Nephron progenitor cell (in vitro differentiated cells): ENCODE measurements at regions not wholly inside any gene's neighbourhood (a gene's known extent, or its start where the extent isn't known, plus 50 kb on each side); places are given as distances from the start of the nearest gene placed in this dataset.

Source experiments
- DNase-seq: peaks from one replicate; pipeline ENCODE4 v3.0.0; 2021
- H3K27ac Mint-ChIP-seq: 2 replicates; pipeline ENCODE4 v1.8.0; 2021; ENCODE audit warnings: mild to moderate bottlenecking, moderate library complexity, mixed read lengths
- H3K27me3 Mint-ChIP-seq: 2 replicates; pipeline ENCODE4 v1.8.0; 2021; ENCODE audit warnings: mild to moderate bottlenecking, low read depth, mixed read lengths; ENCODE audit not compliant: poor library complexity
- H3K36me3 Mint-ChIP-seq: 2 replicates; pipeline ENCODE4 v1.8.0; 2021; ENCODE audit warnings: low read depth, mixed read lengths
- H3K4me1 Mint-ChIP-seq: 2 replicates; pipeline ENCODE4 v1.8.0; 2021; ENCODE audit warnings: mixed read lengths
- H3K4me3 Mint-ChIP-seq: 2 replicates; pipeline ENCODE4 v1.8.0; 2021; ENCODE audit warnings: mild to moderate bottlenecking, moderate library complexity, mixed read lengths
- H3K9me3 Mint-ChIP-seq: 2 replicates; pipeline ENCODE4 v1.8.0; 2021; ENCODE audit warnings: mild to moderate bottlenecking, moderate library complexity, mixed read lengths
- TF ChIP-seq, protein P1 (sequence below): fragments of 200-600 bp; sonication (generic); IDR thresholded peaks from 2 replicates; pipeline ENCODE4 v1.5.0; 2021; ENCODE audit warnings: antibody characterized with exemption

DNA sequence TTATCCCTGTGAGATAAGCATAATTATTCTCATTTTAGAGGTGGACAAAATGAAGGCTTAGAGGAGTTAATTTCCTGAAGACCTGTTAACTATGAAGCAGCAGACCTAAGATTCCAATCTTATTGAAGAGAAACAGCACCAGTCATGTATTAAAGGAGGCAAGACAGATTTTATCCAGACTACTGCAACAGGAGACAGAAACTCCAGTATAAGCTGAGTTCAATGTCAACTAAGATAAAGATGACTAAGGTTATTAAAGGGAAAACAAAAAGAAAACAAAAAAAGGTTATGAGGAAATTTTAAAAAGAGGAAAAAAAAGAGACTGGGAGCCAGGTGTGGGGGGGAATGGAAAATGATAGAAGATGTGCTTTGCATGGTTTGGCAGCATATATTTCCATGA lies 707.7 kb upstream of the NR2F2 start:
- peaks cover 54% of the 10 kb centered on the region for H3K4me1 Mint-ChIP-seq
- H3K27ac Mint-ChIP-seq, result no peak overlapping the region
- peaks cover 35% of the 10 kb centered on the region for H3K36me3 Mint-ChIP-seq
- TF ChIP-seq, protein P1, sequence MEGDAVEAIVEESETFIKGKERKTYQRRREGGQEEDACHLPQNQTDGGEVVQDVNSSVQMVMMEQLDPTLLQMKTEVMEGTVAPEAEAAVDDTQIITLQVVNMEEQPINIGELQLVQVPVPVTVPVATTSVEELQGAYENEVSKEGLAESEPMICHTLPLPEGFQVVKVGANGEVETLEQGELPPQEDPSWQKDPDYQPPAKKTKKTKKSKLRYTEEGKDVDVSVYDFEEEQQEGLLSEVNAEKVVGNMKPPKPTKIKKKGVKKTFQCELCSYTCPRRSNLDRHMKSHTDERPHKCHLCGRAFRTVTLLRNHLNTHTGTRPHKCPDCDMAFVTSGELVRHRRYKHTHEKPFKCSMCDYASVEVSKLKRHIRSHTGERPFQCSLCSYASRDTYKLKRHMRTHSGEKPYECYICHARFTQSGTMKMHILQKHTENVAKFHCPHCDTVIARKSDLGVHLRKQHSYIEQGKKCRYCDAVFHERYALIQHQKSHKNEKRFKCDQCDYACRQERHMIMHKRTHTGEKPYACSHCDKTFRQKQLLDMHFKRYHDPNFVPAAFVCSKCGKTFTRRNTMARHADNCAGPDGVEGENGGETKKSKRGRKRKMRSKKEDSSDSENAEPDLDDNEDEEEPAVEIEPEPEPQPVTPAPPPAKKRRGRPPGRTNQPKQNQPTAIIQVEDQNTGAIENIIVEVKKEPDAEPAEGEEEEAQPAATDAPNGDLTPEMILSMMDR, result no peak
- no peak for DNase-seq
- H3K4me3 Mint-ChIP-seq, result no peak overlapping the region
- peaks cover 4% of the 10 kb centered on the region for H3K27me3 Mint-ChIP-seq
- peaks cover 52% of the 10 kb centered on the region for H3K9me3 Mint-ChIP-seq

DNA sequence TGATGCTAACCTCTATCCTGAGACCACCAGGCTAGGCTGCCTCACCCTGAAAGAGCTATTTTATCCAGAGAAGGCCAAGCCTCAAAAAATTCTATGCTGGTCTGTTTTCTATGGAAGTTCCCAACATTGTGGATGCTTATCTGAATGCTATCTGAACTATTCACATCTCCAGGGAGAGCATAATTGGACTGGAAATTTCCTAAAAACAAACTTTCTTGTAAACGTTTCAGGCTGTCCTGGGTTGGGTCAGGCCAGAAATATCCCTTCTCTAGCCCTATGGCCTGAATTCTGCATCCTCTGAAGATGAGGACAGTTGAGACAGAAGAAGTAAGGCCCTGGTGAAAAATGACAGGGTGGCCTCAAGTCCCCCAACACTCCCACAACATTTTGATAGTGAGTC lies 706.4 kb upstream of the NR2F2 start:
- DNase-seq, result no peak
- Mint-ChIP-seq H3K27ac (no peak overlapping the region), H3K27me3 (peaks cover 4% of the 10 kb centered on the region), H3K4me1 (peaks cover 59% of the 10 kb centered on the region), H3K4me3 (no peak overlapping the region), H3K36me3 (peaks cover 27% of the 10 kb centered on the region), H3K9me3 (peaks cover 44% of the 10 kb centered on the region)
- TF ChIP-seq, protein P1, result no peak

- peak overlapping the region; percentile 94 for H3K27ac Mint-ChIP-seq
- no peak for DNase-seq
Observed at GRCh38 chr15:95624616-95625361, 705.7 kb upstream of the NR2F2 start.

GRCh38 chr15:95626501-95627361 lies 703.8 kb upstream of the NR2F2 start:
- H3K4me1 Mint-ChIP-seq, result peaks cover 51% of the 10 kb centered on the region
- H3K4me3 Mint-ChIP-seq, result peak overlapping the region; percentile 61
- peaks cover 22% of the 10 kb centered on the region for H3K36me3 Mint-ChIP-seq
- DNase-seq, result peak; percentile 47
- TF ChIP-seq, protein P1, result no peak
- H3K27me3 Mint-ChIP-seq, result peaks cover 4% of the 10 kb centered on the region
- H3K9me3 Mint-ChIP-seq, result peaks cover 29% of the 10 kb centered on the region
- H3K27ac Mint-ChIP-seq, result peak overlapping the region; percentile 94

More at GRCh38 chr15:95624616-95625361, 705.7 kb upstream of the NR2F2 start:
- H3K4me1 Mint-ChIP-seq, result peaks cover 59% of the 10 kb centered on the region
- H3K4me3 Mint-ChIP-seq, result no peak overlapping the region
- peaks cover 25% of the 10 kb centered on the region for H3K36me3 Mint-ChIP-seq
- peaks cover 4% of the 10 kb centered on the region for H3K27me3 Mint-ChIP-seq
- H3K9me3 Mint-ChIP-seq, result peaks cover 38% of the 10 kb centered on the region
- TF ChIP-seq, protein P1, result no peak

- Mint-ChIP-seq H3K4me1 (peaks cover 54% of the 10 kb centered on the region), H3K36me3 (peaks cover 11% of the 10 kb centered on the region), H3K4me3 (no peak overlapping the region), H3K27me3 (peaks cover under 1% of the 10 kb centered on the region), H3K9me3 (peaks cover 12% of the 10 kb centered on the region), H3K27ac (no peak overlapping the region)
- no peak for DNase-seq
- TF ChIP-seq, protein P1, result no peak
Observed at GRCh38 chr15:95629503-95630168, 700.9 kb upstream of the NR2F2 start.
